ENCODE measurements at regions not wholly inside any gene's neighbourhood (a gene's known extent, or its start where the extent isn't known, plus 50 kb on each side); places are given as distances from the start of the nearest gene placed in this dataset.

- H3K4me3 ChIP-seq = no peak overlapping the region
- no peak overlapping the region for H3K4me3 Mint-ChIP-seq
- no peaks in the 10 kb centered on the region for H4K20me1 ChIP-seq (ENCODE audit: low read depth)
- DNase-seq (ENCODE audit: low spot score) = no peak
- H3K36me3 ChIP-seq = no peaks in the 10 kb centered on the region
- no peak overlapping the region for H3K27ac ChIP-seq
- H3K36me3 Mint-ChIP-seq = no peaks in the 10 kb centered on the region
- H3K4me1 ChIP-seq = peaks cover 13% of the 10 kb centered on the region
- TF ChIP-seq EZH2phosphoT487 (IDR thresholded peaks at IDR 0.05) (no peak), EZH2 (IDR thresholded peaks at IDR 0.05) (no peak), CTCF (IDR thresholded peaks at IDR 0.05) (no peak)
- no peaks in the 10 kb centered on the region for H3F3A ChIP-seq (ENCODE audit: low read depth)
- H3K4me2 ChIP-seq = no peak overlapping the region
- H3K79me2 ChIP-seq (ENCODE audit: low read depth) = no peaks in the 10 kb centered on the region
- no peaks in the 10 kb centered on the region for H3K9me3 ChIP-seq (ENCODE audit: low read depth)
- no peaks in the 10 kb centered on the region for H3K27me3 ChIP-seq
- H3K9me3 Mint-ChIP-seq = no peaks in the 10 kb centered on the region
- no peak overlapping the region for H2AFZ ChIP-seq (replicated peaks)
- H3K27ac Mint-ChIP-seq = no peak overlapping the region
- peaks cover 43% of the 10 kb centered on the region for H3K4me1 Mint-ChIP-seq
- H3K9ac ChIP-seq = no peak overlapping the region
- peaks cover 7% of the 10 kb centered on the region for H3K27me3 Mint-ChIP-seq (ENCODE audit: insufficient read depth, low read depth)
Measured at GRCh38 chr15:70501121-70501727, 262.1 kb downstream of the UACA start.

GRCh38 chr15:70499791-70500190 lies 263.6 kb downstream of the UACA start:
- Mint-ChIP-seq H3K27me3 (ENCODE audit: insufficient read depth, low read depth) (peaks cover 7% of the 10 kb centered on the region), H3K27ac (peak overlapping the region; percentile 24)
- H3K9me3 ChIP-seq (ENCODE audit: low read depth) = no peaks in the 10 kb centered on the region

GRCh38 chr15:70498096-70498626 lies 265.2 kb downstream of the UACA start:
- Histone ChIP-seq H3K9me3 (ENCODE audit: low read depth) (no peaks in the 10 kb centered on the region), H3K27me3 (no peaks in the 10 kb centered on the region), H3K4me3 (no peak overlapping the region), H3K79me2 (ENCODE audit: low read depth) (no peaks in the 10 kb centered on the region), H3K27ac (no peak overlapping the region), H3F3A (ENCODE audit: low read depth) (peaks cover 14% of the 10 kb centered on the region), H3K4me2 (no peak overlapping the region), H4K20me1 (ENCODE audit: low read depth) (no peaks in the 10 kb centered on the region), H3K36me3 (no peaks in the 10 kb centered on the region), H2AFZ (replicated peaks) (no peak overlapping the region), H3K4me1 (peaks cover 16% of the 10 kb centered on the region), H3K9ac (no peak overlapping the region)
- Mint-ChIP-seq H3K9me3 (no peaks in the 10 kb centered on the region), H3K27ac (peak overlapping the region; percentile 65), H3K4me1 (peaks cover 40% of the 10 kb centered on the region), H3K4me3 (no peak overlapping the region), H3K36me3 (no peaks in the 10 kb centered on the region), H3K27me3 (ENCODE audit: insufficient read depth, low read depth) (peaks cover 11% of the 10 kb centered on the region)
- DNase-seq (ENCODE audit: low spot score) = no peak
- no peak for TF ChIP-seq EZH2phosphoT487 (IDR thresholded peaks at IDR 0.05)
- no peak for TF ChIP-seq CTCF (IDR thresholded peaks at IDR 0.05)
- no peak for TF ChIP-seq EZH2 (IDR thresholded peaks at IDR 0.05)

More at GRCh38 chr15:70499791-70500190, 263.6 kb downstream of the UACA start:
- Histone ChIP-seq H3K4me3 (no peak overlapping the region), H3K27me3 (no peaks in the 10 kb centered on the region), H3K9ac (no peak overlapping the region), H3K27ac (no peak overlapping the region), H3K36me3 (no peaks in the 10 kb centered on the region), H3K4me1 (peaks cover 17% of the 10 kb centered on the region), H3K4me2 (no peak overlapping the region), H3K79me2 (ENCODE audit: low read depth) (no peaks in the 10 kb centered on the region), H2AFZ (replicated peaks) (no peak overlapping the region), H4K20me1 (ENCODE audit: low read depth) (no peaks in the 10 kb centered on the region), H3F3A (ENCODE audit: low read depth) (peaks cover 7% of the 10 kb centered on the region)
- no peaks in the 10 kb centered on the region for H3K36me3 Mint-ChIP-seq
- no peaks in the 10 kb centered on the region for H3K9me3 Mint-ChIP-seq
- TF ChIP-seq EZH2 (IDR thresholded peaks at IDR 0.05) (no peak), CTCF (IDR thresholded peaks at IDR 0.05) (no peak), EZH2phosphoT487 (IDR thresholded peaks at IDR 0.05) (no peak)
- peaks cover 38% of the 10 kb centered on the region for H3K4me1 Mint-ChIP-seq
- DNase-seq (ENCODE audit: low spot score) = no peak
- no peak overlapping the region for H3K4me3 Mint-ChIP-seq
